Myocyte (in vitro differentiated cells): ENCODE measurements at regions not wholly inside any gene's neighbourhood (a gene's known extent, or its start where the extent isn't known, plus 50 kb on each side); places are given as distances from the start of the nearest gene placed in this dataset.

ENCODE experiments used
- DNase-seq: peaks from one replicate; pipeline ENCODE4 v3.0.0-alpha.2; 2012; ENCODE audit warnings: low read depth

GRCh38 chr7:18151422-18151821 lies 123.8 kb upstream of the PRPS1L1 start:
- no peak for DNase-seq

- no peak for DNase-seq
These were observed 125.6 kb upstream of the PRPS1L1 start for GRCh38 chr7:18153183-18153748.

- DNase-seq: no peak
These were observed 127.1 kb upstream of the PRPS1L1 start for GRCh38 chr7:18154726-18155125.

GRCh38 chr7:18157233-18157632 lies 129.6 kb upstream of the PRPS1L1 start:
- DNase-seq: no peak

- DNase-seq: no peak
These were observed 135.0 kb upstream of the PRPS1L1 start for GRCh38 chr7:18162657-18163056.

- peak; percentile 27 for DNase-seq
These were observed 135.4 kb upstream of the PRPS1L1 start for GRCh38 chr7:18163091-18163490.

GRCh38 chr7:18165166-18165565 lies 137.5 kb upstream of the PRPS1L1 start:
- DNase-seq: no peak

GRCh38 chr7:18166002-18166401 lies 138.4 kb upstream of the PRPS1L1 start:
- DNase-seq: no peak

- DNase-seq: no peak
These were observed 140.2 kb upstream of the PRPS1L1 start for GRCh38 chr7:18167815-18168214.

GRCh38 chr7:18174996-18175395 lies 147.3 kb upstream of the PRPS1L1 start:
- no peak for DNase-seq

- DNase-seq: no peak
These were observed 148.3 kb upstream of the PRPS1L1 start for GRCh38 chr7:18175801-18176450.

- no peak for DNase-seq
These were observed 149.6 kb upstream of the PRPS1L1 start for GRCh38 chr7:18177129-18177814.

- peak; percentile 21 for DNase-seq
These were observed 150.4 kb upstream of the PRPS1L1 start for GRCh38 chr7:18177815-18178660.

- DNase-seq: no peak
These were observed 151.4 kb upstream of the PRPS1L1 start for GRCh38 chr7:18179093-18179492.

GRCh38 chr7:18180685-18181084 lies 153.0 kb upstream of the PRPS1L1 start:
- DNase-seq: no peak

GRCh38 chr7:18189500-18190126 lies 162.0 kb upstream of the PRPS1L1 start:
- no peak for DNase-seq

GRCh38 chr7:18191341-18191740 lies 163.7 kb upstream of the PRPS1L1 start:
- no peak for DNase-seq

GRCh38 chr7:18191862-18192625 lies 164.4 kb upstream of the PRPS1L1 start:
- no peak for DNase-seq

GRCh38 chr7:18194616-18195015 lies 167.0 kb upstream of the PRPS1L1 start:
- DNase-seq: no peak

- DNase-seq: no peak
These were observed 169.0 kb upstream of the PRPS1L1 start for GRCh38 chr7:18196638-18197037.

GRCh38 chr7:18198868-18199267 lies 171.2 kb upstream of the PRPS1L1 start:
- no peak for DNase-seq
